GM12892 (cell line): ENCODE measurements at regions not wholly inside any gene's neighbourhood (a gene's known extent, or its start where the extent isn't known, plus 50 kb on each side); places are given as distances from the start of the nearest gene placed in this dataset.

Experiments used
- DNase-seq: peaks from one replicate; pipeline ENCODE4 v3.0.0; 2011; ENCODE audit not compliant: insufficient read length
- FAIRE-seq: peaks from 2 replicates; lab custom pipeline; 2011; peaks lifted over from hg19 to GRCh38; lab: Jason Lieb, UNC
- POLR2A ChIP-seq: IDR thresholded peaks from 2 replicates; pipeline ENCODE4 v1.6.1; 2011; ENCODE audit warnings: low read depth, low read length, control low read depth
- POLR2AphosphoS5 ChIP-seq: IDR thresholded peaks from 2 replicates; pipeline ENCODE4 v1.6.1; 2011; ENCODE audit warnings: low read depth, low read length, control low read depth
- TAF1 ChIP-seq: IDR thresholded peaks from 2 replicates; pipeline ENCODE4 v1.6.1; 2011; ENCODE audit warnings: low read depth, mild to moderate bottlenecking, control low read depth, low read length, borderline replicate concordance

GRCh38 chr13:97822377-97822776 lies 131.1 kb upstream of the IPO5 start:
- FAIRE-seq (no peak), DNase-seq (no peak)
- TF ChIP-seq TAF1 (no peak), POLR2AphosphoS5 (no peak), POLR2A (no peak)

- DNase-seq (no peak), FAIRE-seq (no peak)
- no peak for TF ChIP-seq POLR2AphosphoS5
Observed at GRCh38 chr13:97826421-97827012, 127.0 kb upstream of the IPO5 start.

- FAIRE-seq (no peak), DNase-seq (no peak)
- no peak for TF ChIP-seq TAF1
Observed at GRCh38 chr13:97834250-97834649, 119.2 kb upstream of the IPO5 start.

- FAIRE-seq (no peak), DNase-seq (no peak)
- no peak for TF ChIP-seq TAF1
- TF ChIP-seq POLR2A: no peak
- TF ChIP-seq POLR2AphosphoS5: no peak
Observed at GRCh38 chr13:97843189-97843588, 110.3 kb upstream of the IPO5 start.

GRCh38 chr13:97844151-97844550 lies 109.3 kb upstream of the IPO5 start:
- no peak for TF ChIP-seq TAF1
- TF ChIP-seq POLR2A: no peak
- no peak for TF ChIP-seq POLR2AphosphoS5
- DNase-seq: no peak
- no peak for FAIRE-seq

GRCh38 chr13:97848886-97849285 lies 104.6 kb upstream of the IPO5 start:
- FAIRE-seq (no peak), DNase-seq (no peak)
- TF ChIP-seq POLR2A (no peak), TAF1 (no peak), POLR2AphosphoS5 (no peak)

GRCh38 chr13:97849305-97849704 lies 104.2 kb upstream of the IPO5 start:
- FAIRE-seq (no peak), DNase-seq (no peak)
- TF ChIP-seq POLR2A (no peak), POLR2AphosphoS5 (no peak), TAF1 (no peak)

- FAIRE-seq: no peak
- TF ChIP-seq POLR2AphosphoS5: no peak
- no peak for TF ChIP-seq POLR2A
- TF ChIP-seq TAF1: no peak
- no peak for DNase-seq
Observed at GRCh38 chr13:97851269-97851668, 102.2 kb upstream of the IPO5 start.

GRCh38 chr13:97852181-97852874 lies 101.1 kb upstream of the IPO5 start:
- no peak for DNase-seq
- no peak for FAIRE-seq
- TF ChIP-seq TAF1 (no peak), POLR2AphosphoS5 (no peak), POLR2A (no peak)

- FAIRE-seq (no peak), DNase-seq (no peak)
- no peak for TF ChIP-seq POLR2AphosphoS5
- TF ChIP-seq POLR2A: no peak
- no peak for TF ChIP-seq TAF1
Observed at GRCh38 chr13:97853550-97853949, 99.9 kb upstream of the IPO5 start.

- DNase-seq (no peak), FAIRE-seq (peak; percentile 90)
- TF ChIP-seq POLR2AphosphoS5: no peak
- TF ChIP-seq TAF1: no peak
- no peak for TF ChIP-seq POLR2A
Observed at GRCh38 chr13:97855570-97856303, 97.7 kb upstream of the IPO5 start.

GRCh38 chr13:97856304-97856675 lies 97.2 kb upstream of the IPO5 start:
- TF ChIP-seq POLR2A (no peak), POLR2AphosphoS5 (no peak), TAF1 (no peak)
- DNase-seq (no peak), FAIRE-seq (no peak)

GRCh38 chr13:97858161-97858560 lies 95.3 kb upstream of the IPO5 start:
- TF ChIP-seq POLR2A (no peak), POLR2AphosphoS5 (no peak), TAF1 (no peak)
- FAIRE-seq (no peak), DNase-seq (no peak)
